CD4-positive, alpha-beta T cell treated with Interleukin-4 for 1 hour (primary cell): ENCODE measurements at regions not wholly inside any gene's neighbourhood (a gene's known extent, or its start where the extent isn't known, plus 50 kb on each side); places are given as distances from the start of the nearest gene placed in this dataset.
"Not testable (repeated sequence)": the region's sequence is repeated elsewhere in the genome, so short reads cannot be mapped to it uniquely, and the experiment has no call there.

Source experiments
- DNase-seq, 2 donors: peaks; one replicate each; pipeline ENCODE4 v3.0.0-alpha.2; 2020 to 2022

DNA sequence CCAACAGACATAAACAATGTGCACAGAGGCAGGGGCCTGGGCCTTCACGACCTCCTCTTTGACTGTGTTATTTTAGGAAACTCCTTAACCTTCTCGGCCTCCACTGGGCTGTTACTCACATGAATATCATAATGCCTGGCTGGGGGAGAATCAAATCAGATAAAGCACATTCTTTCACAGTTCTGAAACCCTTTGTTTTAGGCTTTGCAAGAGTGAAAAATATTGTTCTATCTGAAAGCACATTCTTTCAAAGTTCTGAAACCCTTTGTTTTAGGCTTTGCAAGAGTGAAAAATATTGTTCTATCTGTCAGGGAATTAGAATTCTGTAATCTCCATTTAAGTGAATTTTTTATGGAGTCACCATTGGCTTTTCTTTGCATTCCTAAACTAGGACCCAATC, 50.7 kb upstream of the SYNDIG1 start:
- no peak for DNase-seq

- no peak for DNase-seq
Observed at GRCh38 chr20:24417485-24417884, 51.9 kb upstream of the SYNDIG1 start.

DNA sequence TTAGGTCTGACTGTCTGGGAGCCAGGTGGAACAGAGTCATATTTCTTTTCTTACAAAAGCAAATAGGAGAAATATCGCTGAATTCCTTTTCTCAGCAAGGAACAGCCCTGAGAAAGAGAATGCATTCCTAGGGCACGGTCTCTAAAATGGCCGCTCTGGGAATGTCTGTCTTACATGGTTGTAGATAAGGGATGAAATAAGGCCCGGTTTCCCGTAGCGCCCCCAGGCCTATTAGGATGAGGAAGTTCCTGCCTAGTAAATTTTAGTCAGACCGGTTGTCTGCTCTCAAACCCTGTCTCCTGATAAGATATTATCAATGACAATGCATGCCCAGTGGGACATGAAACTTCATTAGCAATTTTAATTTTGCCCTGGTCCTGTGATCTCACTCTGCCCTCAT, 54.0 kb upstream of the SYNDIG1 start:
- not testable (repeated sequence) for DNase-seq

GRCh38 chr20:24411834-24412216, 57.6 kb upstream of the SYNDIG1 start:
- DNase-seq = no peak

- no peak for DNase-seq
Observed at GRCh38 chr20:24411003-24411833, 58.2 kb upstream of the SYNDIG1 start.

GRCh38 chr20:24407151-24407550, 62.3 kb upstream of the SYNDIG1 start:
- DNase-seq = no peak

DNA sequence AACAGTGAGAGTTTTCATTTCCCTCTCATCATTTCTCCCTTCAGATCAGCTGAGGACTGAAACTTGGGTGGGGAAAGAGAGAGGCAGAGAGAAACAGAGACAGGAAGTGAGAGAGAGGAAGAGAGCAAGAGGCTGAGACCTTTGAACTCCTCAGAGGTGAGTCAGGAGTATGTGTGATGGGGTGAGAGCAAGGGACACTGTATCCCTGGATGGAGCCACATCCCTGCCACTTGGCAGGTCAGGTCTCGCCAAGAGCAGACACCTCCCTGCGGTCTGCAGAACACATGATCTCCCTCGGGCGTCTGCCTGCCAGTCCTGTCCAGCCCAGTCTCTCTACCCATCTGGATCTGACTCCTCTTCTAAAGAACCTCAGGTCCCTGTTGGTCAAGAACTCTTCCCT, 62.7 kb upstream of the SYNDIG1 start:
- no peak for DNase-seq

DNA sequence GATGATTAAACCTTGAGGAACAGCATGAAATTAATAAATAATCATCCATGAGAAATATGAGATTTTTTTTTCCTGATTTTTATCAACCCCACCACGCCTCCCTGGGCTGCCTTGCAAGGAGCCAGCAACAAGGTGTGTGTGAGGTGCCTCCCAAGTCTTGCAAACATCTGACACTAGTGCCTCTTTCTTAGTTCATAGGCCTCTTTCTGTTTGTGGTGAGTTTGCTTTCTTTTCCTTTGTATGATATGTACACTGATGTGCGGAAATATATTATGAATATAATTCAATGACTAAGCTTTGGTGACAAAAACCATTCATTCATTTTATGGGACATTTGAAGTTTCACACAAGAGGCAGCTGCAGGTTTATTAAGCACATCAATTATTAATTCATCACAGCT, 63.2 kb upstream of the SYNDIG1 start:
- no peak for DNase-seq

DNA sequence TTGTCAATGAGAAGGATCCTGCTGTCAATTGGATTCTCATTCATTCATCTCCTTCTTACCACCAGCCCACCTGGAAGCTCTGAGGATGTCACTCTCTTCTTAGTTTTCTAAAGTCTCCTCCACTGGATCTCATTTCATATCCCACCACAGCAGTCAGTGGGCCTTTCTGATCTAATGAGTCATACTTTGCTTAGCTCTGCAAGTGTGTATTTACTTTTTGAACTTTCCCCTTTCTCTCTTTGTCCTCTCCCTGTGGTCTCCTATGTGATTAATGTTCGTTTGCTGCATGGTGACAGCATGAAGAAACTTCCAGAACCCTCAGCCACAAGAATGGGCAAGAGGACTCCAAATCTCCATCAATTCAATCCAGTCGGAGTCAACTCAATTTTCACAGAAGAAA, 63.6 kb upstream of the SYNDIG1 start:
- DNase-seq = no peak

DNA sequence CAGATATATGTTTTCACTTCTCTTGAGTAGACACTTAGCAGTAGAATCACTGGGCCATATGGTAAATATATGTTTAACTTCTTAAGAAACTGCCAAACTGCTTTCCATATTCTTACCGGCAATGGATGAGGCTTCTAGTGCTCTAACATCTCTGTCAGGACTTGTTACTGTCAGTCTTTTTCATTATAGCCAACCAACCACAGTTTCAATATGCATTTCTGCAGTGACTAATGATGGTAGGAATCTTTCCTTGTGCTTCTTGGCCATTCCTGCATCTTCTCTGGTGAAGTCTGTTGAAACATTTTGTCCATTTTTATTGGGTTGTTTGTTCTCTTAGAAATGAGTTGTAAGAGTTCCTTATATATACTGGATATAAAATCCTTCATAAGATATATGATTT, 66.0 kb upstream of the SYNDIG1 start:
- DNase-seq = no peak

GRCh38 chr20:24402188-24402587, 67.2 kb upstream of the SYNDIG1 start:
- DNase-seq = no peak

DNA sequence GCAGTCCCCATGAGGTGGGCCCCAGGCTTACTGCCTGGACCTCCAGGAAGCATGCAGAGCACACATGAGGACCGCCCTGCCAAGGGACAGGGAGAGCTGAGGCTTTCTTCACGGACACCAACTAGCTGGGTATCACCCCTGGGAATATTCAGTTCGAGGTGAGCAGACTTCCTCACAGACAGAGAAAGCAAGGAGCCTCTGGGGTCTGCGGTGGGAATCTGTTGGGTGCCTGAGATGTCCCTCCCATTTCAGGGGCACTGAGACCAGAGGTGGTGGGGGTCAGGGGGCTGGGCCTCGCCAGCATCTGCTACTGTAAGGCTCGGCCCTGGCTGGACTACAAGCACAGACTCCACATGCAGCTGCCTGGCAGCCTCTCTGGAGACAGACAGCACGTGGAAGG, 74.3 kb upstream of the SYNDIG1 start:
- DNase-seq = no peak

GRCh38 chr20:24393903-24394302, 75.5 kb upstream of the SYNDIG1 start:
- no peak for DNase-seq

DNA sequence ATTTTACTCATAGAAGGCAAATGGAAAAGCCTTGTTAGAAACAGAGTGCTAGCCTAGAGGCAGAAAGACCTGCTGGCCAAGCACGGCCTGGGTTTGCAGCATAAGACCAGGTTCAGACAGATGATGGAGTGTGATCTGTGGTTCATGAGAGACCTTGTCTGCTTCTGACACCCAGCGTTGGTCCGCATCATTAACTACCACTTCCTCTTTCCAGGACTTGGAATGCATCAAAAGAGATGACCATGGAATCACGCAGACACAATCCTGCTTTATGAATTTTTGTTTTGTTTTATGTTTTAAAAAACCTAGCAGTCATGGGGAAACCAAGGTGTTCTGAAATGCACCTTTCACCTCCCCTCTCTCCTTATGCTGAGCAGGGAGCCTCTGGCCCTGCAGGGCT, 76.8 kb upstream of the SYNDIG1 start:
- DNase-seq = no peak

GRCh38 chr20:24389686-24390085, 79.7 kb upstream of the SYNDIG1 start:
- peak; percentile 19 to 58 for DNase-seq

GRCh38 chr20:24388828-24389380, 80.5 kb upstream of the SYNDIG1 start:
- no peak for DNase-seq

DNA sequence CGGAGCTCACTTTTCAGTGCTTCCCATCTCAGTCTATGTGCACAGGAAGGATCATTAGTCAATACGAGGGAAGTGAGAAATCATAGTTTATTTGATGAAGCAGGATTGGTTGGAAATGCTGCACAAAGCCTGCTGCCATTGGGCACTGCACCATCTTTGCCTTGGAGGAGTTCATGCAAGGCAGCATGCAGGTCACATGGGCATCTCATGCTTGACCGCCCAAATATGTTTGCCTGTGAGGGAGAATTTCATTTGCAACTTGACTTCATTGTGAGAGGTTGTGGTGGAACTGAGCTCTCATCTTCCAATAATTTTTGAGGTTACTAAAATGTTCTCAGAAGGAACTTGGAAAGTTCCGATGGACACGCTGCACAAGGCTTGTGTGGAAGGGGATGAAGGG, 83.9 kb upstream of the SYNDIG1 start:
- no peak for DNase-seq

DNA sequence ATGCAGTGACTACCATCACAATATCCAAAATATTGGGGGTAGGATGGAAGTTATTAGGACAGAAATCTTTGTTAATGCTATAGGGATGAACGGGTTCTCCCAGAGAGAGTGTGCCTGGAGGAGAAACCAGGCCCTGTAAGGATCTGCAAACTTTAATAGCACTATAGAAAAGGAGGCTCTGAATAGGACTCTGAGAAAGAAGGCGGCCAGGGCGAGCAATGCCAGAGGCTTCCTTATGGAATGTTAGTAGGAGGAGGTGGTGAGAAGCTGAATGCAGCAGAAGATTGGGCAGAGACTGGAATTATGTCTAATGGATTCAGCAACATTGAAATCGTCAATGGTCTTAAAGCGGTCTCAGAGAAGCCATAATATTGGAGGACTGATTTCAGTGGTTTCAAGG, 84.6 kb upstream of the SYNDIG1 start:
- DNase-seq = no peak

- no peak for DNase-seq
Observed at GRCh38 chr20:24382743-24383142, 86.7 kb upstream of the SYNDIG1 start.

DNA sequence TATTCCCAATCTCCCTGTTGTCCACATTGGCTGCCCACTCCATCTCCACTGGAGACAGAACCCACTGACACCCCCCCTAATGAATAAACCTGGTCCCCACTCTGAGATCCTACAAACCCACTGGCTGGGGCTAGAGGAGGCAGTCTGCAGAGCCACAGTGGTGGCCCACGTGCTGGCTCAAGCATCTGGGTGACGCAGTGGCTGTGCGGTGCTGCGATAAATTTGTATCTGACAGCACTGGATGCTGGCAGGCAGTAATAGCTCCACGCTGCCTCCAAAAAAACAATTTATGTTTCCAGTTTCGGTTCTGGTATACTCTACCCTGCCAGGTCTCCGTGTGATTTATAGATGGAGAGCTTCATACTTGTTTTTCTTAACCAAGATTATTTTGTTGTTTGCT, 87.1 kb upstream of the SYNDIG1 start:
- DNase-seq = no peak

- no peak for DNase-seq
Observed at GRCh38 chr20:24381886-24382285, 87.5 kb upstream of the SYNDIG1 start.

GRCh38 chr20:24379484-24379927, 89.9 kb upstream of the SYNDIG1 start:
- DNase-seq = no peak

DNA sequence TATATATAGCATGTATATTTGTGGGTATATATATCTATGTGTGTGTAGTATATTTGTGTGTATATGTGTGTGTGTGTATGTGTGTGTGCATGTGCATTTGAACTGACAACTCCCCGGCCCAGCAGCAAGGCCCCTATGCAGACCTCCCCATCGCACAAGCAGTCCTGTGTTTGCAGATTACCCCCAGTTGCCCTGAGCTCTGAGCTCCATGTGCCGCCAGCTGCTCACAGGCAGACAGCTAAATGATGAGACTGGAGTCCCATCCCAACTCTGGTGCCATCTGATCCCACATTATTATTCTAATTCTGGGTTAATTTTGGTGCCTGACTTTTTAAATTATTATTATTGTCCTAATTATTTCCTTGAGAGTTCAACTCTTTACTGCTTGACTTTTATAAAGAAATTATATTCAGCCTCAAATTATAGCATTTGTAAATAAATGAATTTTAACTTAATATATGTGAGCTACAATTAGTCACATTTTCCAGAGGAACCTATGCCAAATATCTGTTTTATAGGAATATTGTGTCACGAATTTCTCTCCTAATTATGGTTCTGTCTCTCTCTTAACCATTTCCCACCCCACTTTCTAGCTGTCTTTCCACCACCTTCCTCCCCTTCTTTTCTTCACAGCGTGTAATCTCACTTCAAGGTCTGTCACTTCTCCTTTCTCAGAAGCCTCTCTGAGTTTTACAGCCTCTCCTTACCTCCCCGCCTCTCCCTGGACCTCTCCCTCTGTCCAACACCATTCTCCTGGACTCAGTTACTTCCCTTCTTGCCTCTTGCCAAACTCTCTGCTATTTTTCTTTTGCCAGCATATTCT, 90.6 kb upstream of the SYNDIG1 start:
- DNase-seq = no peak
